PC-9 (cell line): ENCODE measurements at regions not wholly inside any gene's neighbourhood (a gene's known extent, or its start where the extent isn't known, plus 50 kb on each side); places are given as distances from the start of the nearest gene placed in this dataset.

Source experiments
- BruUV-seq: library from RNA; stranded (reverse); fragments of 400-500 nt; replicated peaks from 2 replicates; lab custom pipeline; 2021; lab: Mats Ljungman, UMichigan
- CTCF ChIA-PET: fragments of 300-600 bp; sonication (Branson Sonifier 250); formaldehyde crosslinking; loops from one replicate; lab custom pipeline; 2022; ENCODE audit warnings: antibody characterized with exemption; lab: Charles Lee
- POLR2A ChIA-PET: fragments of 300-600 bp; sonication (Branson Sonifier 250); formaldehyde crosslinking; loops from one replicate; lab custom pipeline; 2022; ENCODE audit warnings: antibody characterized with exemption; ENCODE audit not compliant: unreplicated experiment; lab: Charles Lee
- DNase-seq, 2 experiments: peaks; one replicate each; pipeline versions ENCODE4 v3.0.0 to v3.0.0-alpha.2; 2015 to 2022; ENCODE audit warnings: mixed read lengths in 1 of 2
- H2AFZ ChIP-seq: fragments of 200-600 bp; sonication (generic); 2 replicates; pipeline ENCODE4 v1.8.1; 2017; ENCODE audit warnings: antibody characterized with exemption
- H3F3A ChIP-seq: fragments of 200-600 bp; sonication (generic); 2 replicates; pipeline ENCODE4 v1.8.1; 2017; ENCODE audit warnings: antibody characterized with exemption, mild to moderate bottlenecking, low read depth; ENCODE audit not compliant: insufficient read depth
- H3K27ac ChIP-seq: fragments of 200-600 bp; sonication (generic); 2 replicates; pipeline ENCODE4 v1.6.1; 2016; ENCODE audit warnings: mixed run types
- H3K27me3 ChIP-seq: fragments of 200-600 bp; sonication (generic); 2 replicates; pipeline ENCODE4 v1.6.1; 2016; ENCODE audit warnings: low read depth, mixed run types; ENCODE audit not compliant: insufficient read depth
- H3K36me3 ChIP-seq: fragments of 200-600 bp; sonication (generic); 2 replicates; pipeline ENCODE4 v1.6.1; 2016; ENCODE audit warnings: low read depth, mixed run types
- H3K4me1 ChIP-seq: fragments of 200-600 bp; sonication (generic); replicated peaks from 2 replicates; pipeline ENCODE4 v1.6.1; 2016; ENCODE audit warnings: mixed run types; ENCODE audit not compliant: insufficient read depth
- H3K4me2 ChIP-seq: fragments of 200-600 bp; sonication (generic); 2 replicates; pipeline ENCODE4 v1.6.1; 2017; ENCODE audit warnings: mixed run types
- H3K4me3 ChIP-seq: fragments of 200-600 bp; sonication (generic); 2 replicates; pipeline ENCODE4 v1.6.1; 2016; ENCODE audit warnings: mixed run types
- H3K79me2 ChIP-seq: fragments of 200-600 bp; sonication (generic); 2 replicates; pipeline ENCODE4 v1.6.1; 2017; ENCODE audit warnings: low read depth, mixed run types
- H3K9me2 ChIP-seq: fragments of 200-600 bp; sonication (generic); 2 replicates; pipeline ENCODE4 v1.8.1; 2017; ENCODE audit warnings: mild to moderate bottlenecking; ENCODE audit not compliant: insufficient read depth
- H3K9me3 ChIP-seq: fragments of 200-600 bp; sonication (generic); 2 replicates; pipeline ENCODE4 v1.8.1; 2016; ENCODE audit warnings: low read depth; ENCODE audit not compliant: insufficient read depth
- H4K20me1 ChIP-seq: fragments of 200-600 bp; sonication (generic); 2 replicates; pipeline ENCODE4 v1.8.1; 2017; ENCODE audit not compliant: insufficient read depth
- EZH2 ChIP-seq: fragments of 200-600 bp; sonication (generic); IDR thresholded peaks from 2 replicates; pipeline ENCODE4 v1.8.0; 2017; ENCODE audit warnings: antibody characterized with exemption, low read depth
- intact Hi-C: fragments of 100-400 bp; cut with micrococcal nuclease; formaldehyde crosslinking; loops from one replicate; pipeline ENCODE4 v1.10.0; 2022; ENCODE audit not compliant: unreplicated experiment
- TF ChIP-seq, protein P1 (sequence below): fragments of 200-600 bp; sonication (generic); conservative IDR thresholded peaks from 2 replicates; pipeline ENCODE4 v1.6.1; 2017; ENCODE audit warnings: mixed run types, antibody characterized with exemption, mild to moderate bottlenecking, moderate library complexity

DNA sequence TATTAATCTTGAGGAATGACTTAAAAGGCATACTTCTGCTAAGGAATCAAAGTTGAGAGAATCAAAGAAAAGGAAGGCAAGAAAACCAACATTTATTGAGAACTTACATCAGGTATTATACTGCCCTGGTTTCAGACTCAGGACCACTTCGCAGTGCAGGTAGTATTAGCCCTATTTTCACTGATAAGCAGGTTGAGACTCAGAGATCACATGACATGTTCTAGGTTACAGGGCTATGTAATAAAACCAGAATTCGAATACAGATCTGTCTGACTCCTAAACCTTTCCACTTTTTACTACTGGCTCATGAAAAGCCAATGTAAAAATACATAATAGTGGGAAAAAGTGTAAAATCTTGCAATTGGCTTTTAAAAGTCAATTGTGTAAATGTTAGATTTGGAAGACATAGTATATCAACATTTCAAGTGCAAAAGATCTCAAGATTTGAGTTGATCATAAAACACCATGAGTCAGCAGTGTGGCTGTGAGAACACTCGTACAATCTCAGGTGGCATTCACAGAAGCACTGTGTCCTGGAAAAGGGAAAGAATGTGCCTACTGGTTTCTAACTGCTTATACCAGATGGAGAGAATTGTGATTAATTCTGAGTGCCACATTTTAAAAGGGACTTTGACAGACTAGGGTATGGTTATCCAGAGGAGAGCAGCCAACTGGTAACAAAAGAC, 195.8 kb upstream of the MKLN1 start:
- H3K27me3 ChIP-seq = no peaks in the 10 kb centered on the region

DNA sequence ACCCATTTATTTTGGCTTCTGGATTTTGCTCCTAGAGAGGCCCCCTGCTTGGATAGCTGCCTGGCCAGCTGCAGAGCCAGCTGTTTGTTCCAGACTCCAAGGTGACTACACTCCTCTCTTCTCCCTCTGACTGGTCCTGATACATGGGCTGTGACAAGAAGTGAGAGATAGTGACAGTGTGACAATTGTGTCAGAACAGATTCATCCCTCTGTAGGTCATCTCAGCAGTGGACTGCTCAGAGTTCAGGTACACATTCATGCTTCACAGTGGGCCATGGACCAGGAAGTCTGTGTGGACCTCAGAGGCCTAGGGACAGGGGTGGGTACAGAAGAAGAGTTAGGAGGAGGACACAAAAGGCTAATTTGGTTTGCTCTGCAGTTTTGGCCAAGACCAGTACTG, 188.2 kb upstream of the MKLN1 start:
- no peak overlapping the region for H2AFZ ChIP-seq
- no peak overlapping the region for H3K4me3 ChIP-seq
- CTCF ChIA-PET = no interaction called here
- H3K4me1 ChIP-seq = peaks cover 7% of the 10 kb centered on the region
- H3K9me2 ChIP-seq = no peaks in the 10 kb centered on the region
- H3K36me3 ChIP-seq = no peaks in the 10 kb centered on the region
- H3F3A ChIP-seq = no peaks in the 10 kb centered on the region
- no peaks in the 10 kb centered on the region for H3K79me2 ChIP-seq
- H3K27ac ChIP-seq = no peak overlapping the region
- no peak for TF ChIP-seq EZH2
- H3K27me3 ChIP-seq = no peaks in the 10 kb centered on the region
- H3K9me3 ChIP-seq = no peaks in the 10 kb centered on the region
- BruUV-seq = no TSS peak
- DNase-seq = no peak
- POLR2A ChIA-PET = no interaction called here
- no peaks in the 10 kb centered on the region; the same call in 1 of the 2 replicates for H4K20me1 ChIP-seq
- intact Hi-C loops = loop anchor here (1.0 kb wide), 1 partner anchor 12 kb away; no protein-coding TSS in a partner anchor
- H3K4me2 ChIP-seq = no peak overlapping the region

More for the DNA sequence above, 195.8 kb upstream of the MKLN1 start:
- Histone ChIP-seq H3K9me2 (no peaks in the 10 kb centered on the region), H3F3A (no peaks in the 10 kb centered on the region), H3K4me3 (no peak overlapping the region), H3K79me2 (no peaks in the 10 kb centered on the region), H3K4me2 (no peak overlapping the region), H2AFZ (no peak overlapping the region), H3K9me3 (no peaks in the 10 kb centered on the region; the same call in 1 of the 2 replicates), H3K27ac (no peak overlapping the region), H4K20me1 (no peaks in the 10 kb centered on the region), H3K4me1 (peaks cover 19% of the 10 kb centered on the region), H3K36me3 (no peaks in the 10 kb centered on the region)
- CTCF ChIA-PET = no interaction called here
- intact Hi-C loops = no loop called here
- POLR2A ChIA-PET = no interaction called here
- DNase-seq = no peak
- BruUV-seq = no TSS peak
- TF ChIP-seq, protein P1, sequence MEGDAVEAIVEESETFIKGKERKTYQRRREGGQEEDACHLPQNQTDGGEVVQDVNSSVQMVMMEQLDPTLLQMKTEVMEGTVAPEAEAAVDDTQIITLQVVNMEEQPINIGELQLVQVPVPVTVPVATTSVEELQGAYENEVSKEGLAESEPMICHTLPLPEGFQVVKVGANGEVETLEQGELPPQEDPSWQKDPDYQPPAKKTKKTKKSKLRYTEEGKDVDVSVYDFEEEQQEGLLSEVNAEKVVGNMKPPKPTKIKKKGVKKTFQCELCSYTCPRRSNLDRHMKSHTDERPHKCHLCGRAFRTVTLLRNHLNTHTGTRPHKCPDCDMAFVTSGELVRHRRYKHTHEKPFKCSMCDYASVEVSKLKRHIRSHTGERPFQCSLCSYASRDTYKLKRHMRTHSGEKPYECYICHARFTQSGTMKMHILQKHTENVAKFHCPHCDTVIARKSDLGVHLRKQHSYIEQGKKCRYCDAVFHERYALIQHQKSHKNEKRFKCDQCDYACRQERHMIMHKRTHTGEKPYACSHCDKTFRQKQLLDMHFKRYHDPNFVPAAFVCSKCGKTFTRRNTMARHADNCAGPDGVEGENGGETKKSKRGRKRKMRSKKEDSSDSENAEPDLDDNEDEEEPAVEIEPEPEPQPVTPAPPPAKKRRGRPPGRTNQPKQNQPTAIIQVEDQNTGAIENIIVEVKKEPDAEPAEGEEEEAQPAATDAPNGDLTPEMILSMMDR = no peak
- no peak for TF ChIP-seq EZH2

DNA sequence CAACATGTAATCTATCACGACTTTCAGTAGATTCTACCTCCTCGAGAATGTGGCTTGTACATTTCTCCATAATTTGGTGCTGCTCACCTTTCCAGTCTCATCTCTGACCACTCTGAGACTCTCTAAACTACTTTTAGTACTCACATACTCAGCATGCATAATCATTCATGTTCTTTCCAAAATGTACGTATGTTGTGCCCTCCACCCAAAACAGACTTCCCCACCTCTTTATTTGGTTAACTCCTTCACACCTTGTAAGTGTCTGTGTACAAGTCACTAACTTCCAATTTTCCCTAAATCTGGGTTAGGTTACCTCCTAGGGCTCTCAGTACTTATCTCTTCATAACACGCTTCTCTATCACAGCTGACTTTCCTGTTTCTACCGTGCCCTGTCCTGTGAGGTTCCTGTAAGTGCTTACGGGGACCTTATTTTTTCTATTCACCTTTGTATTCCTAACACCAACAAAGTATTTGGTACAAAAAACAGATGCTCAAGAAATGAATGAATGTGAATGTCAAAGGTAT, 186.2 kb upstream of the MKLN1 start:
- DNase-seq = no peak
- no TSS peak for BruUV-seq

More for the DNA sequence above, 186.2 kb upstream of the MKLN1 start:
- no peak overlapping the region for H3K4me2 ChIP-seq
- H3K27me3 ChIP-seq = no peaks in the 10 kb centered on the region
- POLR2A ChIA-PET = no interaction called here
- intact Hi-C loops = no loop called here
- H3K36me3 ChIP-seq = no peaks in the 10 kb centered on the region
- H4K20me1 ChIP-seq = no peaks in the 10 kb centered on the region; the same call in 1 of the 2 replicates
- no peak overlapping the region for H3K27ac ChIP-seq
- no peak overlapping the region for H2AFZ ChIP-seq
- CTCF ChIA-PET = no interaction called here
- H3K4me3 ChIP-seq = no peak overlapping the region
- no peaks in the 10 kb centered on the region for H3K9me3 ChIP-seq
- no peaks in the 10 kb centered on the region for H3K4me1 ChIP-seq
- H3K79me2 ChIP-seq = no peaks in the 10 kb centered on the region
- no peaks in the 10 kb centered on the region for H3F3A ChIP-seq
- TF ChIP-seq, protein P1 = no peak
- no peak for TF ChIP-seq EZH2
- H3K9me2 ChIP-seq = no peaks in the 10 kb centered on the region
